Liver (tissue), 8 donors: ENCODE measurements at regions not wholly inside any gene's neighbourhood (a gene's known extent, or its start where the extent isn't known, plus 50 kb on each side); places are given as distances from the start of the nearest gene placed in this dataset.

ENCODE experiments used
- DNase-seq: peaks from one replicate; pipeline ENCODE4 v3.0.0-alpha.2; 2017; ENCODE audit warnings: low spot score
- H3K27ac ChIP-seq, 2 donors: one replicate each; pipeline ENCODE4 v1.7.0; 2013; ENCODE audit warnings: inconsistent platforms in 2 of 2, low read length in 2 of 2, control low read depth in 1 of 2, low read depth in 1 of 2, mild to moderate bottlenecking in 1 of 2
- H3K27me3 ChIP-seq, 4 donors: one replicate each; pipeline versions ENCODE4 v1.6.1 to v1.7.0; 2013; ENCODE audit warnings: low read length in 3 of 4, inconsistent platforms in 1 of 4, mild to moderate bottlenecking in 1 of 4, moderate library complexity in 1 of 4; ENCODE audit not compliant: control insufficient read depth in 4 of 4, insufficient read depth in 4 of 4
- H3K36me3 ChIP-seq, 4 donors: one replicate each; pipeline versions ENCODE4 v1.6.1 to v1.7.0; 2013; ENCODE audit warnings: low read length in 3 of 4, mild to moderate bottlenecking in 3 of 4, low read depth in 1 of 4, moderate library complexity in 1 of 4; ENCODE audit not compliant: control insufficient read depth in 4 of 4, insufficient read depth in 3 of 4
- H3K4me1 ChIP-seq, 4 donors: one replicate each; pipeline versions ENCODE4 v1.6.1 to v1.7.0; 2013; ENCODE audit warnings: low read length in 3 of 4, mild to moderate bottlenecking in 3 of 4, moderate library complexity in 1 of 4; ENCODE audit not compliant: control insufficient read depth in 4 of 4, insufficient read depth in 4 of 4
- H3K4me3 ChIP-seq, 3 donors: one replicate each; pipeline versions ENCODE4 v1.6.1 to v1.7.0; 2013; ENCODE audit warnings: low read length in 3 of 3, control low read depth in 1 of 3, low read depth in 1 of 3, mild to moderate bottlenecking in 1 of 3
- H3K9ac ChIP-seq, 2 donors: one replicate each; pipeline ENCODE4 v1.7.0; 2013; ENCODE audit warnings: low read length in 2 of 2, mild to moderate bottlenecking in 2 of 2, moderate library complexity in 2 of 2, control low read depth in 1 of 2, low read depth in 1 of 2
- H3K9me3 ChIP-seq, 4 donors: one replicate each; pipeline versions ENCODE4 v1.6.1 to v1.7.0; 2013; ENCODE audit warnings: low read length in 3 of 4; ENCODE audit not compliant: control insufficient read depth in 4 of 4
- ATF3 ChIP-seq: IDR thresholded peaks from 2 replicates; pipeline ENCODE4 v1.6.1; 2016; ENCODE audit warnings: antibody characterized with exemption
- CTCF ChIP-seq: fragments of 150-350 bp; IDR thresholded peaks from 2 replicates; pipeline ENCODE4 v1.5.1; 2017; ENCODE audit warnings: improper control_type of control experiment, low read depth, low read length; ENCODE audit not compliant: missing input control
- EGR1 ChIP-seq, 2 donors: IDR thresholded peaks; 2 replicates each; pipeline ENCODE4 v1.6.1; 2016 to 2018; ENCODE audit warnings: antibody characterized with exemption in 2 of 2, low read depth in 2 of 2
- FOXA1 ChIP-seq: IDR thresholded peaks from 2 replicates; pipeline ENCODE4 v1.6.1; 2016; ENCODE audit warnings: antibody characterized with exemption
- FOXA2 ChIP-seq: IDR thresholded peaks from 2 replicates; pipeline ENCODE4 v1.6.1; 2016; ENCODE audit warnings: antibody characterized with exemption
- GABPA ChIP-seq, 2 donors: IDR thresholded peaks in 1 of 2; conservative IDR thresholded peaks in 1 of 2; 2 replicates each; pipeline ENCODE4 v1.6.1; 2016; ENCODE audit warnings: antibody characterized with exemption in 2 of 2, mild to moderate bottlenecking in 1 of 2, moderate library complexity in 1 of 2
- HNF4G ChIP-seq: IDR thresholded peaks from 2 replicates; pipeline ENCODE4 v1.6.1; 2016; ENCODE audit warnings: antibody characterized with exemption
- JUND ChIP-seq, 2 donors: IDR thresholded peaks; 2 replicates each; pipeline ENCODE4 v1.6.1; 2016; ENCODE audit warnings: antibody characterized with exemption in 2 of 2
- NR2F2 ChIP-seq: IDR thresholded peaks from 2 replicates; pipeline ENCODE4 v1.6.1; 2016; ENCODE audit warnings: antibody characterized with exemption
- RAD21 ChIP-seq, 2 donors: IDR thresholded peaks; 2 replicates each; pipeline ENCODE4 v1.6.1; 2016; ENCODE audit warnings: antibody characterized with exemption in 2 of 2, mild to moderate bottlenecking in 2 of 2
- REST ChIP-seq: IDR thresholded peaks from 2 replicates; pipeline ENCODE4 v1.6.1; 2016; ENCODE audit warnings: antibody characterized with exemption, mild to moderate bottlenecking
- SP1 ChIP-seq: IDR thresholded peaks from 2 replicates; pipeline ENCODE4 v1.6.1; 2018; ENCODE audit warnings: antibody characterized with exemption, mild to moderate bottlenecking
- TAF1 ChIP-seq: conservative IDR thresholded peaks from 2 replicates; pipeline ENCODE4 v1.6.1; 2016; ENCODE audit warnings: antibody characterized with exemption, mild to moderate bottlenecking
- ZBTB33 ChIP-seq: IDR thresholded peaks from 2 replicates; pipeline ENCODE4 v1.6.1; 2016; ENCODE audit warnings: antibody characterized with exemption
- WGBS: extraction: QIAGEN DNeasy Blood & Tissue Kit; methylation state at CpG from one replicate; pipeline ENCODE4 v1.1.7; 2013; 5-methylcytosine and 5-hydroxymethylcytosine counted together
- TF ChIP-seq, protein P1 (sequence below): IDR thresholded peaks from 2 replicates; pipeline ENCODE4 v1.6.1; 2016; ENCODE audit warnings: antibody characterized with exemption
- donor health status: healthy.
- donor health status: healthy.
- donor health status: healthy.
- donor health status: healthy.
- donor health status: healthy.

DNA sequence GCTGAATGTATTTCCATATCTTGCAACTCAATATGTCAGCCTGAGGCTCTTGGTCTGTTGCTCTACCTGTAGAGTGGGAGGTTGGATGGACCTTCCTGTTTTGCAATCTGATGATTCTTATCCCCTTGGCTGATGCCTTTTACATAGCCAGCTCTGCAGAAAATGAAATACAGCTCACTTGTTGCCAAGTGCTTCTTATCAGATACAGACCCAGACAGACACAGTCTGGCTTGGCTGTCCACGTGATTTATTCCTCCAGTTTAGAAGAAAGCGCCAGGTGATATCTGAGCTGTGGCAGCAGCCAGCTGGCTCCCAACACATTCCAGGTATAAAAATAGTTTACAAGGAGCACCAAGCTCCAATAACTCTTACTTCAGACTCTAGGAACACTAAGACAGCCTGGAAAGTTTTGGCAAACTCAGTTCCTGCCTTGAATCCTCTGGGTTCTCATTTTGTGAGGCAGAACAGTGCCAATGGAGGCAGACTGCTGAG, 479.2 kb upstream of the USP24 start:
- no peaks in the 10 kb centered on the region for H3K9me3 ChIP-seq
- TF ChIP-seq CTCF (no peak), GABPA (IDR thresholded peaks at IDR 0.05 in 1 of 2, conservative IDR thresholded peaks at IDR 0.05 in 1 of 2) (no peak), FOXA2 (no peak), RAD21 (IDR thresholded peaks at IDR 0.05) (no peak), HNF4G (no peak), JUND (IDR thresholded peaks at IDR 0.05) (no peak), EGR1 (IDR thresholded peaks at IDR 0.05; ENCODE audit: low read depth in 2 of 2) (no peak), SP1 (no peak), FOXA1 (no peak)
- 43% methylated on average over 2 of the region's 2 CpGs for WGBS
- no peaks in the 10 kb centered on the region for H3K4me1 ChIP-seq
- no peaks in the 10 kb centered on the region for H3K36me3 ChIP-seq
- no peak overlapping the region for H3K27ac ChIP-seq
- H3K4me3 ChIP-seq: no peak overlapping the region
- DNase-seq: no peak
- H3K27me3 ChIP-seq: peaks cover 0 to 3% (median 0%) of the 10 kb centered on the region in 4 donors
- H3K9ac ChIP-seq: no peak overlapping the region

DNA sequence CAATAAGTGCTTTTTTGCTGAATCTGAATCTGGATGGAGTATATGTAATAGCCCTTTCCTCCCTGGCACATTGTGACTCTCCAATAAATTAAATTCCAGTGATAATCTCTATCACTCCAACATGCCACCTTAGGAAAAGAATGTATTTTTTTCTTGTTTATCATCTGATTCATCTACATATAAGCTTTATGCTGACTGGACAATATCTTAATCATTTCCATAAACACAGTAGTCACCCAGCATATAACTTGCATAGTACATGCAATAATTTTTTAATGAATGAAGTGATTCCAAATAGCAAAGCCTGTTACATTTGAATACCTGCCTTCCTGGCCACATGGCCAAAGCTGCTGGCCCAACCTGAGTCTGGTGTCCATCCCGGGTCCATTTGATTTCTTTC, 477.6 kb upstream of the USP24 start:
- H3K9me3 ChIP-seq: no peaks in the 10 kb centered on the region
- no peak overlapping the region for H3K9ac ChIP-seq
- no peak for DNase-seq
- H3K27me3 ChIP-seq: peaks cover 0 to 3% (median 0%) of the 10 kb centered on the region in 4 donors
- H3K4me3 ChIP-seq: no peak overlapping the region
- H3K36me3 ChIP-seq: no peaks in the 10 kb centered on the region
- WGBS: 92% methylated on average over 1 of the region's 1 CpG
- no peak overlapping the region for H3K27ac ChIP-seq
- TF ChIP-seq CTCF: no peak
- TF ChIP-seq, protein P1, sequence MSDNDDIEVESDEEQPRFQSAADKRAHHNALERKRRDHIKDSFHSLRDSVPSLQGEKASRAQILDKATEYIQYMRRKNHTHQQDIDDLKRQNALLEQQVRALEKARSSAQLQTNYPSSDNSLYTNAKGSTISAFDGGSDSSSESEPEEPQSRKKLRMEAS: no peak
- no peak for TF ChIP-seq HNF4G
- no peak for TF ChIP-seq EGR1 (IDR thresholded peaks at IDR 0.05; ENCODE audit: low read depth in 2 of 2)
- H3K4me1 ChIP-seq: no peaks in the 10 kb centered on the region

GRCh38 chr1:55690366-55690765, 475.2 kb upstream of the USP24 start:
- Histone ChIP-seq H3K36me3 (no peaks in the 10 kb centered on the region), H3K4me3 (no peak overlapping the region), H3K27ac (no peak overlapping the region), H3K27me3 (peaks cover 0 to 9% (median 2%) of the 10 kb centered on the region in 4 donors), H3K9me3 (peaks cover 0 to 3% (median 1%) of the 10 kb centered on the region in 4 donors), H3K9ac (no peak overlapping the region), H3K4me1 (no peaks in the 10 kb centered on the region)
- WGBS: 77% methylated on average over 4 of the region's 4 CpGs
- no peak for DNase-seq
- TF ChIP-seq SP1 (no peak), HNF4G (no peak), FOXA2 (no peak), TAF1 (no peak), ZBTB33 (no peak), ATF3 (no peak), REST (no peak), NR2F2 (no peak)
- TF ChIP-seq, protein P1: no peak
